Cardiac muscle cell (in vitro differentiated cells and primary cell): ENCODE measurements at regions not wholly inside any gene's neighbourhood (a gene's known extent, or its start where the extent isn't known, plus 50 kb on each side); places are given as distances from the start of the nearest gene placed in this dataset.
A peak's percentile ranks its signal among the peaks of the same experiment; 100 is the strongest.

ENCODE experiments used
- DNase-seq, 2 donors: peaks; one replicate each; pipeline versions ENCODE4 v3.0.0 to v3.0.0-alpha.2; 2010 to 2017; ENCODE audit warnings: low read depth in 1 of 2, low spot score in 1 of 2
- H3K27ac ChIP-seq: fragments of 200-600 bp; sonication (generic); 2 replicates; pipeline ENCODE4 v1.5.1; 2016
- H3K27me3 ChIP-seq: fragments of 200-600 bp; sonication (generic); 2 replicates; pipeline ENCODE4 v1.6.0; 2016; ENCODE audit warnings: control low read depth
- H3K36me3 ChIP-seq: fragments of 200-600 bp; sonication (generic); 2 replicates; pipeline ENCODE4 v1.5.1; 2016; ENCODE audit warnings: control low read depth
- H3K4me1 ChIP-seq: fragments of 200-600 bp; sonication (generic); 2 replicates; pipeline ENCODE4 v1.8.1; 2017; ENCODE audit warnings: low read depth, mild to moderate bottlenecking, mixed run types
- H3K4me3 ChIP-seq: fragments of 200-600 bp; sonication (generic); 2 replicates; pipeline ENCODE4 v1.5.1; 2016; ENCODE audit warnings: mild to moderate bottlenecking
- H3K9me3 ChIP-seq: fragments of 200-600 bp; sonication (generic); 2 replicates; pipeline ENCODE4 v1.5.1; 2017; ENCODE audit warnings: low read depth, mild to moderate bottlenecking, control low read depth
- TF ChIP-seq, protein P1 (sequence below): IDR thresholded peaks from 2 replicates; pipeline ENCODE4 v1.5.1; 2012; ENCODE audit warnings: low read depth, mild to moderate bottlenecking, low read length

DNA sequence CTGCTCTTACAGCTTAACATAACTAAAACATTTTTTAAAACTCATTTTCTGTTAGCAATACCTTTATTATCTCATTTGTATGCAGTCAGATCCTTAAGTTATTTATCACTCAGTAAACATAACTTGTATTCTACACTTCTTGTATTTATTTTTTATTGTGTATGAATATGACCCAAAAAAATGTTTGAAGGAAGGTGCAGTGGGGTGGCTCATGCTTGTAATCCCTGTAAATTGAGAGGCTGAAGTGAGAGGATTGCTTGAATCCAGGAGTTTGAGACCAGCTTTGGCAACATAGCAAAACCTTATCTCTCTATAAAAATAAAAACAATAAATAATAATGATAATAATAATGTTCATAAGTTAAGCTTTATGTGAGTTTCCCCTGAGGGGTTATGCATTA is 1004.8 kb downstream of the SLITRK5 start:
- Histone ChIP-seq H3K4me1 (no peaks in the 10 kb centered on the region), H3K27ac (no peak overlapping the region), H3K9me3 (no peaks in the 10 kb centered on the region), H3K4me3 (no peak overlapping the region), H3K36me3 (no peaks in the 10 kb centered on the region), H3K27me3 (no peaks in the 10 kb centered on the region)
- DNase-seq: no peak
- TF ChIP-seq, protein P1, sequence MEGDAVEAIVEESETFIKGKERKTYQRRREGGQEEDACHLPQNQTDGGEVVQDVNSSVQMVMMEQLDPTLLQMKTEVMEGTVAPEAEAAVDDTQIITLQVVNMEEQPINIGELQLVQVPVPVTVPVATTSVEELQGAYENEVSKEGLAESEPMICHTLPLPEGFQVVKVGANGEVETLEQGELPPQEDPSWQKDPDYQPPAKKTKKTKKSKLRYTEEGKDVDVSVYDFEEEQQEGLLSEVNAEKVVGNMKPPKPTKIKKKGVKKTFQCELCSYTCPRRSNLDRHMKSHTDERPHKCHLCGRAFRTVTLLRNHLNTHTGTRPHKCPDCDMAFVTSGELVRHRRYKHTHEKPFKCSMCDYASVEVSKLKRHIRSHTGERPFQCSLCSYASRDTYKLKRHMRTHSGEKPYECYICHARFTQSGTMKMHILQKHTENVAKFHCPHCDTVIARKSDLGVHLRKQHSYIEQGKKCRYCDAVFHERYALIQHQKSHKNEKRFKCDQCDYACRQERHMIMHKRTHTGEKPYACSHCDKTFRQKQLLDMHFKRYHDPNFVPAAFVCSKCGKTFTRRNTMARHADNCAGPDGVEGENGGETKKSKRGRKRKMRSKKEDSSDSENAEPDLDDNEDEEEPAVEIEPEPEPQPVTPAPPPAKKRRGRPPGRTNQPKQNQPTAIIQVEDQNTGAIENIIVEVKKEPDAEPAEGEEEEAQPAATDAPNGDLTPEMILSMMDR: no peak

GRCh38 chr13:88685459-88685858 is 1014.3 kb downstream of the SLITRK5 start:
- no peak for DNase-seq
- Histone ChIP-seq H3K4me1 (no peaks in the 10 kb centered on the region), H3K4me3 (no peak overlapping the region), H3K9me3 (no peaks in the 10 kb centered on the region), H3K36me3 (no peaks in the 10 kb centered on the region), H3K27ac (no peak overlapping the region), H3K27me3 (no peaks in the 10 kb centered on the region)
- TF ChIP-seq, protein P1: no peak

GRCh38 chr13:88701551-88701950 is 1030.4 kb downstream of the SLITRK5 start:
- peak in 1 of 2 donors; percentile 0 for DNase-seq
- Histone ChIP-seq H3K27ac (no peak overlapping the region), H3K4me1 (peaks cover 23% of the 10 kb centered on the region), H3K4me3 (no peak overlapping the region), H3K27me3 (no peaks in the 10 kb centered on the region), H3K9me3 (no peaks in the 10 kb centered on the region), H3K36me3 (no peaks in the 10 kb centered on the region)
- TF ChIP-seq, protein P1: no peak

DNA sequence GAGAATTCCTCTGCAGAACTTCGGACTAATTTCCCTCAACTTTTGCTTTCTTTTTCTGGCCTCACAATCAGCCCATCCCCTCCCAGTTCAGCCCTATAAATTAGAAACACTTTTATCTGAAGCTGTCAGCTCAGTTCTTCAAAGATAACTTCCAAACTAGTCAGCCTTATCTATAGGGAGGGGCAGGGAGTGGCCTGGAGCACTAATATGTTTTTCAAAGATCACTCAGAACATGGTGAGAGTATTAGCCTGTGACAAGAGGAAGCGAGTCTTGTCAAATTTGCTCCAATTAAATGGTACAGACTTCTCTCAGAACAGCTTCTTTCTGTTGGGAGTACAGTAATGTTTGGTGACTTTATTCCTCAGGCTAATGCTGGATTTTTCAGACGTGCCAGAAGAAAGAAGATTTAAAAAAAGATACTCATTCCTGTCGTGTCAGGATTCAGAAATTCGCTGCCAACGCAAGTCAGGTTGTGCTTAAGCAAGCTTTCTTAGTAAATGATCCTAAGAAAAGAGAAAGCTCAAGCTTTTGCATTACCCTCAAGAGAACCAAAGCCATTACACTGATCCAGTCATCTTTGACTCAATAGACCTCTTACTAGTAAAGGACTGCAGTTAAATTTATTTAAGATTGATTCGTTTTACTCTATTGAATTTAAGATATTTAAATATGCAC is 1033.6 kb downstream of the SLITRK5 start:
- TF ChIP-seq, protein P1: no peak
- no peak overlapping the region for H3K4me3 ChIP-seq
- no peaks in the 10 kb centered on the region for H3K9me3 ChIP-seq
- peak in 1 of 2 donors; percentile 4 for DNase-seq
- H3K36me3 ChIP-seq: no peaks in the 10 kb centered on the region
- H3K27me3 ChIP-seq: no peaks in the 10 kb centered on the region
- H3K27ac ChIP-seq: peak overlapping the region; percentile 76
- peaks cover 36% of the 10 kb centered on the region for H3K4me1 ChIP-seq

GRCh38 chr13:88707646-88708045 is 1036.5 kb downstream of the SLITRK5 start:
- Histone ChIP-seq H3K4me3 (no peak overlapping the region), H3K27me3 (no peaks in the 10 kb centered on the region), H3K36me3 (no peaks in the 10 kb centered on the region), H3K9me3 (no peaks in the 10 kb centered on the region), H3K4me1 (peaks cover 36% of the 10 kb centered on the region), H3K27ac (peak overlapping the region; percentile 41)
- DNase-seq: no peak
- TF ChIP-seq, protein P1: no peak

DNA sequence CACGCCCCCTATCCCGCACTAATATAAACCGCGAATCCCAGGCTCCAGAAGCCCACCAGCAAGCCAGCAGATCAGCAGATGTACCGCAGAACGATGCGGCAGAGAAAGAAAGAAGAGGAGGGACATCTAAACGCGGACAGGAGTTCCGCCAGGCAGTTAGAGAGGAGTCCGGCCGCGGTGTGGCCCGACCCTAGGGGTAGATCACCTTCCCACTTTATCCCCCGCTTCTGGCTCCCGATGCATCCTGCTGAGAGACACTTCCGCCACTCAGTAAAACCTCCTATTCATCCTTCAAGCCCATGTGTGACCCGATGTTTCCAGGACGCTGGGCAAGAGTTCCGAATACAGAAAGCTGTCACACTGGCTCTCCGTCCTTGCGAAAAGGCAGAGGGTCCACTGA is 1046.8 kb downstream of the SLITRK5 start:
- no peak overlapping the region for H3K27ac ChIP-seq
- H3K4me1 ChIP-seq: no peaks in the 10 kb centered on the region
- H3K36me3 ChIP-seq: no peaks in the 10 kb centered on the region
- H3K4me3 ChIP-seq: no peak overlapping the region
- TF ChIP-seq, protein P1: no peak
- no peak for DNase-seq
- no peaks in the 10 kb centered on the region for H3K9me3 ChIP-seq
- no peaks in the 10 kb centered on the region for H3K27me3 ChIP-seq
